Natural killer cell (primary cell): ENCODE measurements at regions not wholly inside any gene's neighbourhood (a gene's known extent, or its start where the extent isn't known, plus 50 kb on each side); places are given as distances from the start of the nearest gene placed in this dataset.

Experiments
- ATAC-seq, 3 donors: fragments of 150-1000 bp in 2 of 3; fragments of 200-7000 bp in 1 of 3; cut with Tn5 transposase; 1 replicate in 1 of 3; 2 replicates in 2 of 3; pipeline ENCODE4 v1.10.0; 2021; ENCODE audit warnings: mild to moderate bottlenecking in 2 of 3, moderate library complexity in 2 of 3
- DNase-seq, 2 donors: peaks; one replicate each; pipeline versions ENCODE4 v3.0.0 to v3.0.0-alpha.2; 2013 to 2021; ENCODE audit warnings: mixed read lengths in 1 of 2
- H3K27ac ChIP-seq: one replicate; pipeline ENCODE4 v1.5.1; 2013; ENCODE audit warnings: mild to moderate bottlenecking, low read length
- H3K27me3 ChIP-seq: one replicate; pipeline ENCODE4 v1.6.1; 2013; ENCODE audit warnings: low read length; ENCODE audit not compliant: control insufficient read depth, insufficient read depth
- H3K36me3 ChIP-seq: one replicate; pipeline ENCODE4 v1.6.1; 2013; ENCODE audit warnings: low read length; ENCODE audit not compliant: control insufficient read depth, insufficient read depth
- H3K4me1 ChIP-seq: one replicate; pipeline ENCODE4 v1.6.1; 2013; ENCODE audit warnings: low read length; ENCODE audit not compliant: control insufficient read depth, insufficient read depth
- H3K4me3 ChIP-seq: one replicate; pipeline ENCODE4 v1.5.1; 2013; ENCODE audit warnings: low read length
- H3K9me3 ChIP-seq: one replicate; pipeline ENCODE4 v1.6.1; 2013; ENCODE audit warnings: low read length; ENCODE audit not compliant: control insufficient read depth, insufficient read depth
- H3K27ac Mint-ChIP-seq, 2 donors: one replicate each; pipeline ENCODE4 v1.8.0; 2022; ENCODE audit warnings: mild to moderate bottlenecking in 2 of 2, mixed read lengths in 2 of 2, moderate library complexity in 1 of 2
- H3K27me3 Mint-ChIP-seq, 2 donors: one replicate each; pipeline ENCODE4 v1.8.0; 2022; ENCODE audit warnings: low read depth in 2 of 2, mixed read lengths in 2 of 2
- H3K36me3 Mint-ChIP-seq: one replicate; pipeline ENCODE4 v1.8.0; 2022; ENCODE audit warnings: mixed read lengths
- H3K4me1 Mint-ChIP-seq, 2 donors: one replicate each; pipeline ENCODE4 v1.8.0; 2022; ENCODE audit warnings: mixed read lengths in 2 of 2
- H3K4me3 Mint-ChIP-seq: one replicate; pipeline ENCODE4 v1.8.0; 2022; ENCODE audit warnings: mild to moderate bottlenecking, moderate library complexity, mixed read lengths
- H3K9me3 Mint-ChIP-seq, 2 donors: one replicate each; pipeline ENCODE4 v1.8.0; 2022; ENCODE audit warnings: mixed read lengths in 2 of 2
- CTCF ChIP-seq: fragments of 200-600 bp; IDR thresholded peaks from one replicate; pipeline ENCODE4 v1.8.0; 2022; ENCODE audit warnings: antibody characterized with exemption
- WGBS: methylation state at CpG from one replicate; pipeline ENCODE4 v1.1.7; 2013; ENCODE audit warnings: missing lambda C conversion rate; ENCODE audit not compliant: insufficient coverage; 5-methylcytosine and 5-hydroxymethylcytosine counted together
- intact Hi-C: fragments of 100-400 bp; cut with micrococcal nuclease; formaldehyde crosslinking; loops from one replicate; pipeline ENCODE4 v1.14.2; 2022

GRCh38 chr13:53249236-53249635 is 220.6 kb downstream of the OLFM4 start:
- H3K27ac ChIP-seq: no peak overlapping the region
- intact Hi-C loops: no loop called here
- ATAC-seq: no peak

GRCh38 chr13:53250272-53250875 is 221.8 kb downstream of the OLFM4 start:
- H3K27me3 Mint-ChIP-seq: no peaks in the 10 kb centered on the region
- no peaks in the 10 kb centered on the region for H3K9me3 ChIP-seq
- intact Hi-C loops: no loop called here
- H3K4me1 ChIP-seq: no peaks in the 10 kb centered on the region
- no peaks in the 10 kb centered on the region for H3K36me3 Mint-ChIP-seq
- no peak overlapping the region for H3K27ac Mint-ChIP-seq
- ATAC-seq (peak in 1 of 3 donors; percentile 61), DNase-seq (peak in 1 of 2 donors; percentile 62)
- no peak overlapping the region for H3K27ac ChIP-seq
- H3K9me3 Mint-ChIP-seq: no peaks in the 10 kb centered on the region
- H3K4me3 ChIP-seq: no peak overlapping the region
- H3K4me3 Mint-ChIP-seq: no peak overlapping the region
- peaks cover 0 to 4% of the 10 kb centered on the region in 2 donors for H3K4me1 Mint-ChIP-seq
- peak; percentile 63 for TF ChIP-seq CTCF
- H3K27me3 ChIP-seq: no peaks in the 10 kb centered on the region
- WGBS: 65% methylated on average over 3 of the region's 6 CpGs
- H3K36me3 ChIP-seq: no peaks in the 10 kb centered on the region

More at GRCh38 chr13:53249236-53249635, 220.6 kb downstream of the OLFM4 start:
- 68% methylated on average over 1 of the region's 1 CpG for WGBS
- Histone ChIP-seq H3K4me1 (no peaks in the 10 kb centered on the region), H3K27me3 (no peaks in the 10 kb centered on the region), H3K36me3 (no peaks in the 10 kb centered on the region), H3K9me3 (no peaks in the 10 kb centered on the region), H3K4me3 (no peak overlapping the region)
- no peaks in the 10 kb centered on the region for H3K9me3 Mint-ChIP-seq
- no peak for DNase-seq
- no peaks in the 10 kb centered on the region for H3K36me3 Mint-ChIP-seq
- H3K27ac Mint-ChIP-seq: no peak overlapping the region
- H3K4me1 Mint-ChIP-seq: peaks cover 0 to 4% of the 10 kb centered on the region in 2 donors
- H3K27me3 Mint-ChIP-seq: no peaks in the 10 kb centered on the region
- H3K4me3 Mint-ChIP-seq: no peak overlapping the region
- TF ChIP-seq CTCF: no peak

- ATAC-seq (no peak), DNase-seq (no peak)
- Histone ChIP-seq H3K27me3 (no peaks in the 10 kb centered on the region), H3K9me3 (no peaks in the 10 kb centered on the region), H3K4me1 (no peaks in the 10 kb centered on the region), H3K36me3 (no peaks in the 10 kb centered on the region), H3K4me3 (no peak overlapping the region), H3K27ac (no peak overlapping the region)
- Mint-ChIP-seq H3K36me3 (no peaks in the 10 kb centered on the region), H3K27ac (no peak overlapping the region), H3K9me3 (no peaks in the 10 kb centered on the region), H3K4me3 (no peak overlapping the region), H3K4me1 (no peaks in the 10 kb centered on the region), H3K27me3 (no peaks in the 10 kb centered on the region)
- intact Hi-C loops: no loop called here
- TF ChIP-seq CTCF: no peak
- WGBS: 84% methylated on average over 1 of the region's 1 CpG
Observed at GRCh38 chr13:53250977-53251376, 222.4 kb downstream of the OLFM4 start.

DNA sequence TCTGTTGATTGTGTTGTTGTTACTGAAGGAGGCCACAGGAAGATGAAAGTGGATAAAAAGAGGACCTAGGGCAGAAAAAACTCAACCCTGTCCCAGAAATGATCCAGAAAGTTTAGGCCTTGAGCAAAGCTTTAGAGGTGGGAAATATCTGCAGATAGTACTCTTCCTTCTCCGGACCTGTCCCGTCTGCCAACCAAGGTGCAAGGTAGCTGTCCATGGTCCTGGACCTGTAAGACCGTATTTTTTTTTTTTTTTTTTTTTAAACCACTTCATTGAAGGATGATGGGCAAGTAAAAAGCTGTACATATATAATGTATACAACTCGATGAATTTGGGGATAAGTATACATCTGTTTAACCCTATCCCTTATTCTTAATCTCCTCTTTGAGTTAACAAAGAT is 225.9 kb downstream of the OLFM4 start:
- Histone ChIP-seq H3K27ac (no peak overlapping the region), H3K27me3 (no peaks in the 10 kb centered on the region), H3K4me3 (no peak overlapping the region), H3K36me3 (no peaks in the 10 kb centered on the region), H3K4me1 (no peaks in the 10 kb centered on the region), H3K9me3 (no peaks in the 10 kb centered on the region)
- WGBS: no CpG with 5 or more reads among the region's 4 CpGs
- H3K27ac Mint-ChIP-seq: no peak overlapping the region
- peak in 1 of 2 donors; percentile 3 for DNase-seq
- H3K36me3 Mint-ChIP-seq: no peaks in the 10 kb centered on the region
- H3K27me3 Mint-ChIP-seq: no peaks in the 10 kb centered on the region
- intact Hi-C loops: no loop called here
- H3K4me1 Mint-ChIP-seq: no peaks in the 10 kb centered on the region
- TF ChIP-seq CTCF: no peak
- H3K4me3 Mint-ChIP-seq: no peak overlapping the region
- ATAC-seq: no peak
- no peaks in the 10 kb centered on the region for H3K9me3 Mint-ChIP-seq
